ENCODE measurements at regions not wholly inside any gene's neighbourhood (a gene's known extent, or its start where the extent isn't known, plus 50 kb on each side); places are given as distances from the start of the nearest gene placed in this dataset.
A peak's percentile ranks its signal among the peaks of the same experiment; 100 is the strongest.

GRCh38 chr11:116579857-116580727 is 192.7 kb downstream of the BUD13 start:
- no peaks in the 10 kb centered on the region for H3K4me1 Mint-ChIP-seq
- H3K27me3 Mint-ChIP-seq, result peaks cover 47% of the 10 kb centered on the region
- H3K27ac Mint-ChIP-seq, result no peak overlapping the region
- no peaks in the 10 kb centered on the region for H3K36me3 Mint-ChIP-seq
- peak overlapping the region in 1 of 4 donors; percentile 43 for H3K4me3 Mint-ChIP-seq
- H3K9me3 Mint-ChIP-seq, result peaks cover 0 to 2% (median 0%) of the 10 kb centered on the region in 3 donors

GRCh38 chr11:116579031-116579653 is 193.6 kb downstream of the BUD13 start:
- H3K9me3 Mint-ChIP-seq, result peaks cover 0 to 2% (median 0%) of the 10 kb centered on the region in 3 donors
- peaks cover 44% of the 10 kb centered on the region for H3K27me3 Mint-ChIP-seq
- no peaks in the 10 kb centered on the region for H3K4me1 Mint-ChIP-seq
- H3K4me3 Mint-ChIP-seq, result no peak overlapping the region
- H3K36me3 Mint-ChIP-seq, result no peaks in the 10 kb centered on the region
- H3K27ac Mint-ChIP-seq, result no peak overlapping the region

GRCh38 chr11:116577956-116578355 is 194.8 kb downstream of the BUD13 start:
- Mint-ChIP-seq H3K27me3 (peaks cover 35% of the 10 kb centered on the region), H3K27ac (no peak overlapping the region), H3K9me3 (peaks cover 0 to 2% (median 0%) of the 10 kb centered on the region in 3 donors), H3K36me3 (no peaks in the 10 kb centered on the region), H3K4me3 (no peak overlapping the region), H3K4me1 (no peaks in the 10 kb centered on the region)

- H3K4me1 Mint-ChIP-seq, result no peaks in the 10 kb centered on the region
- no peaks in the 10 kb centered on the region for H3K36me3 Mint-ChIP-seq
- H3K27ac Mint-ChIP-seq, result peak overlapping the region in 1 of 3 donors; percentile 60
- H3K4me3 Mint-ChIP-seq, result no peak overlapping the region
- H3K27me3 Mint-ChIP-seq, result peaks cover 35% of the 10 kb centered on the region
- H3K9me3 Mint-ChIP-seq, result peaks cover 0 to 2% (median 0%) of the 10 kb centered on the region in 3 donors
These were observed 195.5 kb downstream of the BUD13 start for GRCh38 chr11:116577273-116577672.

- H3K4me1 Mint-ChIP-seq, result no peaks in the 10 kb centered on the region
- H3K27ac Mint-ChIP-seq, result peak overlapping the region in 1 of 3 donors; percentile 82
- H3K27me3 Mint-ChIP-seq, result peaks cover 29% of the 10 kb centered on the region
- H3K4me3 Mint-ChIP-seq, result no peak overlapping the region
- peaks cover 0 to 2% (median 0%) of the 10 kb centered on the region in 3 donors for H3K9me3 Mint-ChIP-seq
- H3K36me3 Mint-ChIP-seq, result no peaks in the 10 kb centered on the region
These were observed 196.3 kb downstream of the BUD13 start for GRCh38 chr11:116576526-116576925.

GRCh38 chr11:116567721-116568242 is 205.0 kb downstream of the BUD13 start:
- Mint-ChIP-seq H3K4me3 (no peak overlapping the region), H3K9me3 (peaks cover 0 to 8% (median 8%) of the 10 kb centered on the region in 3 donors), H3K27me3 (peaks cover 4% of the 10 kb centered on the region), H3K27ac (no peak overlapping the region), H3K36me3 (peaks cover 2% of the 10 kb centered on the region), H3K4me1 (no peaks in the 10 kb centered on the region)

GRCh38 chr11:116563712-116564047 is 209.1 kb downstream of the BUD13 start:
- H3K27me3 Mint-ChIP-seq, result peaks cover 4% of the 10 kb centered on the region
- no peak overlapping the region for H3K27ac Mint-ChIP-seq
- H3K36me3 Mint-ChIP-seq, result peaks cover 3% of the 10 kb centered on the region
- peaks cover 0 to 8% (median 8%) of the 10 kb centered on the region in 3 donors for H3K9me3 Mint-ChIP-seq
- H3K4me3 Mint-ChIP-seq, result no peak overlapping the region
- H3K4me1 Mint-ChIP-seq, result peaks cover 0 to 3% (median 2%) of the 10 kb centered on the region in 3 donors

GRCh38 chr11:116563028-116563711 is 209.6 kb downstream of the BUD13 start:
- peaks cover 0 to 3% (median 2%) of the 10 kb centered on the region in 3 donors for H3K4me1 Mint-ChIP-seq
- peaks cover 4% of the 10 kb centered on the region for H3K27me3 Mint-ChIP-seq
- no peak overlapping the region for H3K4me3 Mint-ChIP-seq
- peaks cover 0 to 8% (median 8%) of the 10 kb centered on the region in 3 donors for H3K9me3 Mint-ChIP-seq
- peaks cover 3% of the 10 kb centered on the region for H3K36me3 Mint-ChIP-seq
- H3K27ac Mint-ChIP-seq, result no peak overlapping the region

GRCh38 chr11:116560589-116560988 is 212.2 kb downstream of the BUD13 start:
- Mint-ChIP-seq H3K4me3 (no peak overlapping the region), H3K4me1 (peaks cover 0 to 3% (median 2%) of the 10 kb centered on the region in 3 donors), H3K36me3 (peaks cover 2% of the 10 kb centered on the region), H3K27me3 (peaks cover 9% of the 10 kb centered on the region), H3K9me3 (peaks cover 2 to 15% (median 13%) of the 10 kb centered on the region in 3 donors), H3K27ac (no peak overlapping the region)

- peaks cover 2% of the 10 kb centered on the region for H3K36me3 Mint-ChIP-seq
- peaks cover 0 to 3% (median 2%) of the 10 kb centered on the region in 3 donors for H3K4me1 Mint-ChIP-seq
- H3K27ac Mint-ChIP-seq, result no peak overlapping the region
- peaks cover 2 to 12% (median 11%) of the 10 kb centered on the region in 3 donors for H3K9me3 Mint-ChIP-seq
- no peak overlapping the region for H3K4me3 Mint-ChIP-seq
- peaks cover 12% of the 10 kb centered on the region for H3K27me3 Mint-ChIP-seq
These were observed 214.1 kb downstream of the BUD13 start for GRCh38 chr11:116558504-116559211.

- H3K36me3 Mint-ChIP-seq, result peaks cover 2% of the 10 kb centered on the region
- peak overlapping the region in 1 of 4 donors; percentile 76 for H3K4me3 Mint-ChIP-seq
- H3K9me3 Mint-ChIP-seq, result peaks cover 2 to 12% (median 11%) of the 10 kb centered on the region in 3 donors
- H3K27ac Mint-ChIP-seq, result no peak overlapping the region
- peaks cover 0 to 2% (median under 1%) of the 10 kb centered on the region in 3 donors for H3K4me1 Mint-ChIP-seq
- peaks cover 9% of the 10 kb centered on the region for H3K27me3 Mint-ChIP-seq
These were observed 215.5 kb downstream of the BUD13 start for GRCh38 chr11:116557282-116557681.

- peak overlapping the region in 1 of 4 donors; percentile 51 for H3K4me3 Mint-ChIP-seq
- peaks cover 0 to 2% (median 0%) of the 10 kb centered on the region in 3 donors for H3K4me1 Mint-ChIP-seq
- peaks cover 2% of the 10 kb centered on the region for H3K36me3 Mint-ChIP-seq
- no peak overlapping the region for H3K27ac Mint-ChIP-seq
- H3K9me3 Mint-ChIP-seq, result peaks cover 2 to 13% (median 11%) of the 10 kb centered on the region in 3 donors
- peaks cover 10% of the 10 kb centered on the region for H3K27me3 Mint-ChIP-seq
These were observed 216.3 kb downstream of the BUD13 start for GRCh38 chr11:116556483-116556882.

- no peak overlapping the region for H3K4me3 Mint-ChIP-seq
- H3K27me3 Mint-ChIP-seq, result peaks cover 17% of the 10 kb centered on the region
- H3K9me3 Mint-ChIP-seq, result peaks cover 2 to 14% (median 11%) of the 10 kb centered on the region in 3 donors
- no peak overlapping the region for H3K27ac Mint-ChIP-seq
- peaks cover 0 to 1% (median 0%) of the 10 kb centered on the region in 3 donors for H3K4me1 Mint-ChIP-seq
- no peaks in the 10 kb centered on the region for H3K36me3 Mint-ChIP-seq
These were observed 219.3 kb downstream of the BUD13 start for GRCh38 chr11:116553482-116553881.

GRCh38 chr11:116551576-116551975 is 221.2 kb downstream of the BUD13 start:
- no peaks in the 10 kb centered on the region for H3K36me3 Mint-ChIP-seq
- H3K4me1 Mint-ChIP-seq, result peaks cover 0 to 1% (median 0%) of the 10 kb centered on the region in 3 donors
- H3K27me3 Mint-ChIP-seq, result peaks cover 18% of the 10 kb centered on the region
- H3K4me3 Mint-ChIP-seq, result no peak overlapping the region
- peaks cover 2 to 11% (median 10%) of the 10 kb centered on the region in 3 donors for H3K9me3 Mint-ChIP-seq
- H3K27ac Mint-ChIP-seq, result no peak overlapping the region

Measured in IgD-negative memory B cell (primary cell).